G401 (cell line): ENCODE measurements at regions not wholly inside any gene's neighbourhood (a gene's known extent, or its start where the extent isn't known, plus 50 kb on each side); places are given as distances from the start of the nearest gene placed in this dataset.

ENCODE experiments used
- DNase-seq: peaks from one replicate; pipeline ENCODE4 v3.0.0-alpha.2; 2015; ENCODE audit warnings: low spot score
- in situ Hi-C: cut with HindIII; loops from 2 replicates; pipeline ENCODE4 v1.10.0; 2016; ENCODE audit warnings: low sequenced_read_pairs, mixed read lengths

DNA sequence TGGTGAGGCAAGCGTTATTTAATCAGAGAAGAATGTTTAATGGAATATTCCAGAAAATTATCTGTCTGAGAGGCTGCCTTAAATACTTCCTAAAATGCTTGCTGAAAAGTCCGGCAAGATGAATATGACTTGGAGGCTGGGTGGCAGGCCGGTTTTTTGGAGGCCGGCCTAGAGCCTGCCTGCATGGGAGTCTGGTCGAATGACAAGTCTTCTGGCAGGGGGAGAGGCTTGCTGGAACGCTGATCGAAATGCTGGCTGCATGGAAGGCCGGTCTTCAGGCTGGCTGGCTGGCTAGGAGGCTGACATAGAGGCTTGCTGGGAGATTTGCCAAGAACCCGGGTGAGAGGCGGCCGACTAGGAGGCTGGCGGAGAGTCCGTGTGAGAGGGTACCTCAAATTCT, 135.7 kb downstream of the OR13A1 start:
- in situ Hi-C loops = no loop called here
- peak; percentile 35 for DNase-seq

GRCh38 chr10:45180507-45180906, 134.9 kb downstream of the OR13A1 start:
- no peak for DNase-seq
- in situ Hi-C loops = no loop called here

DNA sequence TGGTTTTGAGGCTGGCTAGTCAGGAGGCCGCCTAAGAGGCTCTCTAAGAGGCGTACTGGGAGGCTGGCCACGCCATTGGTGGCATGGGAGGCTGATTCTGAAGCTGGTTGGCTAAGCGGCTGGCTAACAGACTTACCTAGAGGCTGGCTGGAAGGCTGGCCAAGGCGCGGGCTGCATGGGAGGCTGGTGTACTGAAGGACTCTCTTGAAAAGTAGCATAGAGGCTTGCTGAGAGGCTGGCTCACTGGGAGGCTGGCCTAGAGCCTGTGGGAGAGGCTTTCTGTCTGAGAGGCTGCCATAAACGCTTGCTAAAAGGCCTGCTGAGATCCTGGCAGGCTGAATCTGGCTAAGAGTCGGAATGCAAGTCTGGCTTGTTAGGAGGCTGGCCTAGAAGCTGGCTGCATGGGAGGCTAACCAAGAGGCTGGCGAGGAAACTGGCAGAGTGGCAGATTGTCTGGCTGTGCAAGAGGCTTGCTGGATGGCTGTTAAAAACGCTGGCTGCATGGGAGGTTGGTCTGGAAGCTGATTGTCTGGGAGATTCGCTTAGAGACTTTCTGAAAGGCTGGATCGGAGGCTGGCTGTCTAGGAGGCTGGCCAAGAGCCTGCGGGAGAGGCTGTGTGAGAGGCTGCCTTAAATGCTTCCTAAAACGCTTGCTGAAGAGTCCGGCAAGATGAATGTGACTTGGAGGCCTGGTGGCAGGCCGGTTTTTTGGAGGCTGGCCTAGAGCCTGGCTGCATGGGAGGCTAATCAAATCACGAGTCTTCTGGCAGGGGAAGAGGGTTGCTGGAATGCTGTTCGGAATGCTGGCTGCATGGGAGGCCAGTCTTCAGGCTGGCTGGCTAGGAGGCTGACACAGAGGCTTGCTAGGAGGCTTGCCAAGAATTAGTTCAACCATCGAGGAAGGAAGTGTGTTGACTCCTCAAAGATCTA, 134.2 kb downstream of the OR13A1 start:
- in situ Hi-C loops = no loop called here
- DNase-seq = peak; percentile 82

DNA sequence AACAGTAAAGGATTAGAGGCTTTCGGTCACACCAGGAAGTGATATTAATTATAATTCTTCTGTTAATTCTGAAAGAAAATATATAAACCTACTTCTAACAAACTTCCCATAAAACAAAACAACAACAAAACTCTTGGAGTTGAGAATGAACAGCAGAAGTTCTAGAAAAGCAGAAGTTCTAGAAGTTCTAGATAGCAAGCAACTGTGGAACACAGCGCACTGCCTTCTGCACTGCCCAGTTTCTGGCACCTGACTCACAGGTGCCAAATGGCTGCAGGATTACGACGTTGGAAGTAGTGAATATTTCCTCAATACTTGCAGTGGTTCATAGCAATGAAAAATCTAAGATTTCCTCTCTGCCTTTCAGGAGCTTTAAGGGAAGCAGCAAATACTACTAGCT, 132.2 kb downstream of the OR13A1 start:
- DNase-seq = no peak
- in situ Hi-C loops = no loop called here

DNA sequence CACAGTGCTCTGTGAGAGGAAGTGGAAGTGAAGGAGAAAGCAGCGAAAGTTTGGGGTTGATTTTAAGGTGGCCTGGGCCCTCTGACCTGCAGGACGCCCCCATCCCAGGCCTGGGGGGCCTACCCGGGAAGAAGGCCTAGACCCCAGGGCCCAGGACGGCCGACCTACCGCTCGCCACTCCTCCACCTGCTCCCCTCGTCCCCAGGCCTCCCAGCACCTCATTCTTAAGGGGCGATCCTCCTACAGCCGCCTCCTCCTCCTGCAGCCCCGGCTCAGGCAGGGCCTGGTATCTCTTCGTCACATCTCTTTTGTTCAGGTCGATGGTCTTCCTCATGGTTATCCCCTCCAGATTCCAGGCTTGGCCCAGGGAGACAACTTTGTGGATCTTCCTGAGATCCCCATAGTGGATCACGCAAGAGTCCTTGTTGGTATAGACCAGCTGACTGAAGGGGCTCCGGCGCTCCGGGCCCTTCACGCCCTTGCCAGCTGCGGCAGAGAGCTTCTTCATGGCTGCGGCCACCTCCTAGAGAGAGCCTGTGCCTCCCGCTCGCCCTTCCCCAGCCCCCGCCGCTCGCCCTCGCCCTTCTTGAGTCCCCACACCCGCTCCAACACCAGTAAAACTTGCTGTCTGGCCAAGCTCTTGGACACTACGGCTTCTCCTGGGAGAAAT, 117.5 kb downstream of the OR13A1 start:
- no peak for DNase-seq
- in situ Hi-C loops = no loop called here

DNA sequence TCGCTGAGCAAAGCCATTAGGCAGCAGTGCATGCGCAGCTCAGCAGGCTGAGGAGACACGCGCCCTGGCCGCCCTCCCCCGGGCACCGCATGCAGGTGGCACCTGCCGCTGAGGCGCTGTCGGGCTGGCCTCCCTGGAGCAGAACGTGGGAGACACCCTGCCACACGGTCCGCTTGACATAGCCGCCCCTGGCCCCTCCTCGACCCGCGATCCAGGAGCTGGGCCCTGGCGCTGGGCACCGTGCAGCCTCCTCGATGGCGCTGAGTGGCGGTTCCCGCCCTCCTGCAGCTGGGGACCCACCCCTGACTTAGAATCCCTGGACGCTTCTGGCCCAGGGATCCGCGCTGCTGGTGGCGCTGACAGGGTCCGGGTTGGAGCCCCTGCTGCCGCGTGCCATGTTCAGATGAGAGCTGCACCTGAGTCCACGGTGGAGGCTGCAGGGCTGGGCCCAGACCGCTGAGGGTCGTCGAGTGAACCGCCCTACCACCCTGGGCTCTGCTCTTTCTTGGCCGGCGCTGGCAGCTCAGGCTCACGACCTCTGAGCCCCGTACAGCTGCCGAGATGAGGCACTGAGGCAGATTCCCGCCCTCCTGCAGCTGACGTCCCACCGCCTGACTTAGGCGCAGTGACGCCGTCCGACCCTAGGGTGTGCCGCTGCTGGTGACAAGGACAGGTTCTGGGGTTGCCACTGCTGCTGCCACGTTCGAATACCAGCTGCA, 116.8 kb downstream of the OR13A1 start:
- in situ Hi-C loops = no loop called here
- DNase-seq = no peak

GRCh38 chr10:45199205-45199740, 116.1 kb downstream of the OR13A1 start:
- in situ Hi-C loops = no loop called here
- DNase-seq = no peak

- in situ Hi-C loops = no loop called here
- DNase-seq = no peak
Measured at GRCh38 chr10:45201271-45201670, 114.1 kb downstream of the OR13A1 start.

GRCh38 chr10:45202242-45202641, 113.2 kb downstream of the OR13A1 start:
- no peak for DNase-seq
- in situ Hi-C loops = no loop called here

GRCh38 chr10:45204954-45205775, 110.2 kb downstream of the OR13A1 start:
- no peak for DNase-seq
- in situ Hi-C loops = no loop called here

GRCh38 chr10:45209888-45210287, 105.5 kb downstream of the OR13A1 start:
- no peak for DNase-seq
- in situ Hi-C loops = no loop called here

DNA sequence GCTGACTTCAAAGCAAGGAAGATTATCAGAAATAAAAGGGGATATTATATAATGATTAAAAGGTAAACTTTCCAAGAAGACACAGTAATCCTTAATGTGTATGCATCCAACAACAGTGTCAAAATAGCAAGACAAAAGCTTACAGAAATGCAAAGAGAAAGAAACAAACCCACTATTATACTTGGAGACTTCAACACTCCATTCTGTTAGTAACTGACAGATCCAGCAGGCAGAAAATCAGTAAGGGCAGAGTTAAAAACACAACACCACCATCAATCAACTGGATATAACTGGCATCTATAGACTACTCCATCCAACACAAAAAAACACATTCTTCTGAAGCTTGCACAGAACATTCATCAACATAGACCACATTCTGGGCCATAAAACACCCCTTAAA, 103.8 kb downstream of the OR13A1 start:
- in situ Hi-C loops = no loop called here
- no peak for DNase-seq

- in situ Hi-C loops = no loop called here
- DNase-seq = no peak
Measured at GRCh38 chr10:45219416-45219815, 96.0 kb downstream of the OR13A1 start.

GRCh38 chr10:45220931-45221330, 94.5 kb downstream of the OR13A1 start:
- in situ Hi-C loops = no loop called here

DNA sequence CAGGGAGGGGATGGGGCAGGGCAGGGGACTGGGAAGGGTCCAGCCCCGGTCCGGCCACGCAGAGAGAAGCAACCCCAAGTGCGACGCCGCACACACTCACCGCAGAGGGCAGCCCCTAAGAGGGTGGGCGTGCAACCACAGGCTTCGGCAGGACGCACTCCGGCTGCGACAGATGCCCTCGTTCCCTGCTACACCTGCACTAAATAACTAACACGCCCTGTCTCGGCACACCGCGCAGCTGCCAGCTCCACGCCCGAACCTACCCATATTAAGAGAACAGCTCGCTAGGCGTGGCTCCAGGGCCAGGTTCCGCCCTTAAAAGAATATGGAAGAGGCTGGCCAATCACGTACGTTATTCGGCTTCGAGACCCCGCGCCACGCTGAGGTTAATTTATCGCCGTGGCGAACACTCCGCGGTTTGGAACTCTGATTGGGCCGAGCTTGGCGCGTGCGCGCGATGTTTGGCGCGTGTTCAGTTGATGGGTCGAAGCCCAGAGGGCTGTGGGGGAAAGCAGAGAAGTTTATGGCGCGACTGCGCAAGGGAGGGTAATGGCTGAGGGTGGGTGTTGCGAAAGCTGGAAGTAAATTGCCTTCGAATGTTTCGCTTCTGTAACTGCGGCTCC, 91.1 kb downstream of the OR13A1 start:
- no peak for DNase-seq
- in situ Hi-C loops = no loop called here

More at GRCh38 chr10:45220931-45221330, 94.5 kb downstream of the OR13A1 start:
- DNase-seq = no peak

GRCh38 chr10:45227042-45227441, 88.4 kb downstream of the OR13A1 start:
- in situ Hi-C loops = no loop called here
- DNase-seq = no peak

GRCh38 chr10:45227456-45227855, 88.0 kb downstream of the OR13A1 start:
- in situ Hi-C loops = no loop called here
- no peak for DNase-seq

GRCh38 chr10:45229823-45230222, 85.6 kb downstream of the OR13A1 start:
- in situ Hi-C loops = no loop called here
- DNase-seq = no peak
